Smooth muscle cell of the brain vasculature (primary cell): ENCODE measurements at regions not wholly inside any gene's neighbourhood (a gene's known extent, or its start where the extent isn't known, plus 50 kb on each side); places are given as distances from the start of the nearest gene placed in this dataset.

Experiments used
- DNase-seq: peaks from one replicate; pipeline ENCODE4 v3.0.0-alpha.2; 2012; ENCODE audit warnings: low read depth, low spot score

GRCh38 chr18:10312326-10313015 lies 142.0 kb upstream of the APCDD1 start:
- no peak for DNase-seq

- DNase-seq = no peak
Observed at GRCh38 chr18:10313016-10313342, 141.5 kb upstream of the APCDD1 start.

- DNase-seq = no peak
Observed at GRCh38 chr18:10314066-10314465, 140.4 kb upstream of the APCDD1 start.

- no peak for DNase-seq
Observed at GRCh38 chr18:10315522-10315921, 138.9 kb upstream of the APCDD1 start.

- no peak for DNase-seq
Observed at GRCh38 chr18:10316778-10317177, 137.7 kb upstream of the APCDD1 start.

GRCh38 chr18:10317864-10318690 lies 136.4 kb upstream of the APCDD1 start:
- DNase-seq = no peak

GRCh38 chr18:10318691-10318970 lies 135.8 kb upstream of the APCDD1 start:
- no peak for DNase-seq

GRCh38 chr18:10319026-10319425 lies 135.4 kb upstream of the APCDD1 start:
- DNase-seq = no peak

- DNase-seq = no peak
Observed at GRCh38 chr18:10319914-10320600, 134.4 kb upstream of the APCDD1 start.

GRCh38 chr18:10320791-10321190 lies 133.6 kb upstream of the APCDD1 start:
- DNase-seq = no peak

- DNase-seq = no peak
Observed at GRCh38 chr18:10321576-10321975, 132.9 kb upstream of the APCDD1 start.

GRCh38 chr18:10322004-10322403 lies 132.4 kb upstream of the APCDD1 start:
- DNase-seq = no peak

GRCh38 chr18:10322435-10322834 lies 132.0 kb upstream of the APCDD1 start:
- DNase-seq = no peak

- no peak for DNase-seq
Observed at GRCh38 chr18:10329101-10329500, 125.3 kb upstream of the APCDD1 start.

GRCh38 chr18:10330428-10330827 lies 124.0 kb upstream of the APCDD1 start:
- DNase-seq = no peak

GRCh38 chr18:10332452-10332851 lies 122.0 kb upstream of the APCDD1 start:
- DNase-seq = no peak

- no peak for DNase-seq
Observed at GRCh38 chr18:10336749-10337350, 117.6 kb upstream of the APCDD1 start.

- no peak for DNase-seq
Observed at GRCh38 chr18:10340821-10341220, 113.6 kb upstream of the APCDD1 start.

- no peak for DNase-seq
Observed at GRCh38 chr18:10343778-10344177, 110.7 kb upstream of the APCDD1 start.

GRCh38 chr18:10346749-10347415 lies 107.6 kb upstream of the APCDD1 start:
- no peak for DNase-seq

- no peak for DNase-seq
Observed at GRCh38 chr18:10349561-10349960, 104.9 kb upstream of the APCDD1 start.

- no peak for DNase-seq
Observed at GRCh38 chr18:10350661-10351060, 103.8 kb upstream of the APCDD1 start.
